K562 (cell line): ENCODE measurements at regions not wholly inside any gene's neighbourhood (a gene's known extent, or its start where the extent isn't known, plus 50 kb on each side); places are given as distances from the start of the nearest gene placed in this dataset.

Experiments
- ATAC-seq: fragments of 200-7000 bp; cut with Tn5 transposase; 3 replicates; pipeline ENCODE4 v1.9.1; 2020; ENCODE audit warnings: moderate library complexity
- BruUV-seq: library from RNA; stranded (reverse); fragments of 400-500 nt; replicated peaks from 2 replicates; lab custom pipeline; 2021; lab: Mats Ljungman, UMichigan
- CTCF ChIA-PET: fragments of 300-600 bp; formaldehyde crosslinking; extraction: SDS; loops from one replicate; lab custom pipeline; 2021; ENCODE audit warnings: low intra/inter-chr PET ratio; lab: Yijun Ruan, JAX
- POLR2A ChIA-PET: fragments of 300-600, 350-650 bp; sonication (Branson Sonifier 250); formaldehyde crosslinking; extraction: SDS; loops from one replicate; lab custom pipeline; 2021; ENCODE audit warnings: antibody characterized with exemption, inconsistent platforms; lab: Yijun Ruan, JAX
- DNase-seq, 4 experiments: peaks; one replicate each; pipeline versions ENCODE4 v3.0.0 to v3.0.0-alpha.2; 2011 to 2018; ENCODE audit warnings: low spot score in 3 of 4, mixed read lengths in 3 of 4; ENCODE audit errors: extremely low read depth in 1 of 4
- FAIRE-seq: peaks from 2 replicates; lab custom pipeline; 2011; peaks lifted over from hg19 to GRCh38; lab: Jason Lieb, UNC
- H2AFZ ChIP-seq: 2 replicates; pipeline ENCODE4 v1.6.0; 2011; ENCODE audit warnings: low read depth, low read length, control low read depth, inconsistent platforms
- H3K27ac ChIP-seq: fragments of 200-600 bp; 3 replicates; pipeline ENCODE4 v1.8.0; 2011; ENCODE audit warnings: low read depth, mild to moderate bottlenecking, control low read depth, inconsistent platforms, low read length, moderate library complexity, mixed read lengths; ENCODE audit errors: extremely low read depth
- H3K27me3 ChIP-seq, 2 experiments: fragments of 300-600 bp in 1 of 2; 2 replicates in 1 of 2; 3 replicates in 1 of 2; pipeline versions ENCODE4 v1.6.0 to v1.8.0; 2011; ENCODE audit warnings: inconsistent platforms in 2 of 2, low read length in 2 of 2, mild to moderate bottlenecking in 1 of 2, mixed read lengths in 1 of 2, moderate library complexity in 1 of 2; ENCODE audit not compliant: control insufficient read depth in 2 of 2, insufficient read depth in 2 of 2
- H3K36me3 ChIP-seq: fragments of 300-600 bp; 3 replicates; pipeline ENCODE4 v1.8.0; 2011; ENCODE audit warnings: mild to moderate bottlenecking, low read length, inconsistent platforms; ENCODE audit not compliant: control insufficient read depth, insufficient read depth
- H3K4me1 ChIP-seq, 2 experiments: fragments of 200-600 bp in 1 of 2; replicated peaks in 1 of 2; 2 replicates in 1 of 2; 3 replicates in 1 of 2; pipeline versions ENCODE4 v1.5.1 to v1.8.0; 2011; ENCODE audit warnings: inconsistent platforms in 2 of 2, low read length in 2 of 2, mild to moderate bottlenecking in 1 of 2, mixed read lengths in 1 of 2, moderate library complexity in 1 of 2; ENCODE audit not compliant: control insufficient read depth in 2 of 2, insufficient read depth in 2 of 2
- H3K4me2 ChIP-seq: 2 replicates; pipeline ENCODE4 v1.6.1; 2011; ENCODE audit warnings: low read length, control low read depth, inconsistent platforms, mixed read lengths; ENCODE audit not compliant: insufficient read depth
- H3K4me3 ChIP-seq: fragments of 200-600 bp; sonication (generic), shearing (Covaris generic); 2 replicates; pipeline ENCODE4 v1.5.1; 2016; ENCODE audit warnings: control low read depth, inconsistent platforms
- H3K79me2 ChIP-seq: fragments of 200-600 bp; 3 replicates; pipeline ENCODE4 v1.8.0; 2011; ENCODE audit warnings: low read length, inconsistent platforms; ENCODE audit not compliant: control insufficient read depth, insufficient read depth
- H3K9ac ChIP-seq, 2 experiments: 2 replicates each; pipeline versions ENCODE4 v1.6.0 to v1.6.1; 2011; ENCODE audit warnings: low read depth in 2 of 2, low read length in 2 of 2, control low read depth in 1 of 2, inconsistent platforms in 1 of 2, mild to moderate bottlenecking in 1 of 2, mixed read lengths in 1 of 2; ENCODE audit not compliant: insufficient read depth in 1 of 2
- H3K9me1 ChIP-seq: one replicate; pipeline ENCODE4 v1.6.0; 2011; ENCODE audit warnings: inconsistent platforms, mild to moderate bottlenecking, low read length, moderate library complexity; ENCODE audit not compliant: control insufficient read depth, insufficient read depth
- H3K9me3 ChIP-seq: replicated peaks from 2 replicates; pipeline ENCODE4 v1.5.1; 2011; ENCODE audit warnings: low read depth, low read length, inconsistent platforms; ENCODE audit not compliant: control insufficient read depth, insufficient read depth
- H4K20me1 ChIP-seq: replicated peaks from 2 replicates; pipeline ENCODE4 v1.6.1; 2011; ENCODE audit warnings: low read length, inconsistent platforms, mixed read lengths; ENCODE audit not compliant: control insufficient read depth, insufficient read depth
- ATF1 ChIP-seq, 2 experiments: fragments of 450-650 bp in 1 of 2; IDR thresholded peaks; 2 replicates each; pipeline ENCODE4 v1.6.1; 2016; ENCODE audit warnings: missing compliant biosample characterization in 1 of 2, missing genetic modification characterization in 1 of 2
- EHMT2 ChIP-seq: fragments of 450-650 bp; IDR thresholded peaks from 2 replicates; pipeline ENCODE4 v1.6.1; 2018; ENCODE audit warnings: antibody characterized with exemption
- FUS ChIP-seq: fragments of 200-400 bp; formaldehyde crosslinking; optimal IDR thresholded peaks from 2 replicates; pipeline ENCODE3; 2017; ENCODE audit warnings: low read depth, low read length
- HDAC8 ChIP-seq: fragments of 450-650 bp; IDR thresholded peaks from 2 replicates; pipeline ENCODE4 v1.6.1; 2016; ENCODE audit warnings: mild to moderate bottlenecking, missing genetic modification characterization, moderate library complexity, missing compliant biosample characterization
- KAT2B ChIP-seq: IDR thresholded peaks from one replicate; pipeline ENCODE4 v1.6.1; 2012; ENCODE audit warnings: low read depth, mild to moderate bottlenecking, control low read depth, inconsistent platforms, low read length, moderate library complexity
- LEF1 ChIP-seq: fragments of 450-650 bp; IDR thresholded peaks from 2 replicates; pipeline ENCODE4 v1.6.1; 2016; ENCODE audit warnings: mild to moderate bottlenecking
- MTA2 ChIP-seq: fragments of 450-650 bp; IDR thresholded peaks from 2 replicates; pipeline ENCODE4 v1.6.1; 2016; ENCODE audit warnings: low read depth
- MTF1 ChIP-seq: fragments of 250-450 bp; sonication (Bioruptor Pico); IDR thresholded peaks from 2 replicates; pipeline ENCODE4 v1.9.0; 2021; ENCODE audit warnings: moderate library complexity, mild to moderate bottlenecking, inconsistent platforms, borderline replicate concordance
- POLR2AphosphoS2 ChIP-seq: IDR thresholded peaks from 2 replicates; pipeline ENCODE4 v1.6.1; 2012; ENCODE audit warnings: low read length, improper control_type of control experiment
- TSC22D4 ChIP-seq: fragments of 450-650 bp; IDR thresholded peaks from 2 replicates; pipeline ENCODE4 v1.6.1; 2016; ENCODE audit warnings: missing genetic modification characterization, missing biosample characterization, control low read depth
- ZC3H4 ChIP-seq: sonication (generic); formaldehyde crosslinking; IDR thresholded peaks from 2 replicates; pipeline ENCODE4 v1.9.0; 2021; ENCODE audit warnings: missing genetic modification reagents, borderline replicate concordance
- ZFP30 ChIP-seq: fragments of 250-450 bp; sonication (Bioruptor Pico); IDR thresholded peaks from 2 replicates; pipeline ENCODE4 v1.8.0; 2022; ENCODE audit warnings: moderate library complexity, mild to moderate bottlenecking, inconsistent platforms, borderline replicate concordance
- ZNF444 ChIP-seq: fragments of 250-450 bp; sonication (Bioruptor Pico); IDR thresholded peaks from 2 replicates; pipeline ENCODE4 v1.4.0; 2020; ENCODE audit warnings: mild to moderate bottlenecking, moderate library complexity
- ZNF589 ChIP-seq: fragments of 200-800 bp; sonication (Bioruptor generic); IDR thresholded peaks from 2 replicates; pipeline ENCODE4 v1.6.1; 2016; ENCODE audit warnings: low read depth, missing genetic modification characterization, missing compliant biosample characterization
- ZNF644 ChIP-seq: fragments of 200-800 bp; sonication (Bioruptor generic); IDR thresholded peaks from 2 replicates; pipeline ENCODE4 v1.6.1; 2016; ENCODE audit warnings: low read depth, missing genetic modification characterization, missing compliant biosample characterization
- WGBS: fragments of 100-300 bp; shearing (Covaris generic); methylation state at CpG from one replicate; pipeline ENCODE4 v1.1.6; 2016; ENCODE audit warnings: low coverage, mixed read lengths; ENCODE audit not compliant: insufficient coverage; ENCODE audit errors: missing lambda C conversion rate; 5-methylcytosine and 5-hydroxymethylcytosine counted together
- in situ Hi-C: fragments of 300-500 bp; cut with MboI; formaldehyde crosslinking; loops from 4 replicates; pipeline ENCODE4 v1.15.0; 2018; ENCODE audit warnings: inconsistent platforms, mixed read lengths
- intact Hi-C: fragments of 100-400 bp; cut with micrococcal nuclease; formaldehyde crosslinking; loops from 2 replicates; pipeline ENCODE4 v1.14.2; 2022
- TF ChIP-seq, protein P1 (sequence below): IDR thresholded peaks from 2 replicates; pipeline ENCODE4 v1.6.1; 2011; ENCODE audit warnings: borderline replicate concordance, low read depth, mild to moderate bottlenecking, moderate library complexity, low read length; ENCODE audit not compliant: insufficient read depth, poor library complexity, severe bottlenecking
- TF ChIP-seq, protein P2 (sequence below): fragments of 450-650 bp; formaldehyde crosslinking; IDR thresholded peaks from 2 replicates; pipeline ENCODE4 v1.4.0; 2022; ENCODE audit warnings: mild to moderate bottlenecking, moderate library complexity

DNA sequence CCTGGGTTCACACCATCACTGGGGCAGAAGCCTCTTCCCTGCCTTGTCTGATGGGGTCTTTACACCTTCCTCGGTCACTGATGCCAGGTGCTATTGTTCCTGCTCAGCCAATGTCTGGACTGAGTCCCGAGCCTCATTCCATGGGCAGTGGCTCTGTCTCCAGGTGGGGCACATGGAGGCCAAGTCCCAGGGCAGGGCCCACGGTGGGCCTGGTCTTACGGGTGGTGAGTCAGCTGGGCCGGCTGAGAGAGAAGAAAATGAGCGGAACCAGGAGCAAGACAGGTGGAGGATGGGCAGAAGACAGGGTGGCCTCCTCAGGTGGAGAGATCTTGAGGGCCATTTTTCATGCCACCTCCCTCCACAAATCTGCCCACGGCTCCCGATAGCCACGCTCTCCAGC, 131.7 kb upstream of the FAM20C start:
- Histone ChIP-seq H2AFZ (no peak overlapping the region), H4K20me1 (peaks cover 4% of the 10 kb centered on the region), H3K4me1 (no peaks in the 10 kb centered on the region; a peak in 1 of 5 replicates), H3K27ac (no peak overlapping the region), H3K79me2 (no peaks in the 10 kb centered on the region), H3K9me1 (no peaks in the 10 kb centered on the region), H3K4me3 (no peak overlapping the region), H3K9me3 (no peaks in the 10 kb centered on the region), H3K9ac (no peak overlapping the region), H3K36me3 (no peaks in the 10 kb centered on the region), H3K4me2 (no peak overlapping the region), H3K27me3 (peaks cover 40 to 96% of the 10 kb centered on the region in 2 experiments)
- TF ChIP-seq, protein P1, sequence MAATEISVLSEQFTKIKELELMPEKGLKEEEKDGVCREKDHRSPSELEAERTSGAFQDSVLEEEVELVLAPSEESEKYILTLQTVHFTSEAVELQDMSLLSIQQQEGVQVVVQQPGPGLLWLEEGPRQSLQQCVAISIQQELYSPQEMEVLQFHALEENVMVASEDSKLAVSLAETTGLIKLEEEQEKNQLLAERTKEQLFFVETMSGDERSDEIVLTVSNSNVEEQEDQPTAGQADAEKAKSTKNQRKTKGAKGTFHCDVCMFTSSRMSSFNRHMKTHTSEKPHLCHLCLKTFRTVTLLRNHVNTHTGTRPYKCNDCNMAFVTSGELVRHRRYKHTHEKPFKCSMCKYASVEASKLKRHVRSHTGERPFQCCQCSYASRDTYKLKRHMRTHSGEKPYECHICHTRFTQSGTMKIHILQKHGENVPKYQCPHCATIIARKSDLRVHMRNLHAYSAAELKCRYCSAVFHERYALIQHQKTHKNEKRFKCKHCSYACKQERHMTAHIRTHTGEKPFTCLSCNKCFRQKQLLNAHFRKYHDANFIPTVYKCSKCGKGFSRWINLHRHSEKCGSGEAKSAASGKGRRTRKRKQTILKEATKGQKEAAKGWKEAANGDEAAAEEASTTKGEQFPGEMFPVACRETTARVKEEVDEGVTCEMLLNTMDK = no peak
- TF ChIP-seq POLR2AphosphoS2 (no peak), EHMT2 (no peak), TSC22D4 (tag) (no peak), MTF1 (CRISPR knock-in tag) (no peak), ZFP30 (CRISPR knock-in tag) (no peak), LEF1 (no peak), ZNF444 (CRISPR knock-in tag) (no peak), MTA2 (no peak), ZNF589 (CRISPR knock-in tag) (no peak), HDAC8 (tag) (no peak), FUS (no peak), ATF1 (CRISPR knock-in tag; IDR thresholded peaks at IDR 0.05) (no peak), ATF1 (tag; IDR thresholded peaks at IDR 0.05) (no peak), ZC3H4 (no peak), ZNF644 (tag) (no peak), KAT2B (no peak)
- TF ChIP-seq, protein P2, sequence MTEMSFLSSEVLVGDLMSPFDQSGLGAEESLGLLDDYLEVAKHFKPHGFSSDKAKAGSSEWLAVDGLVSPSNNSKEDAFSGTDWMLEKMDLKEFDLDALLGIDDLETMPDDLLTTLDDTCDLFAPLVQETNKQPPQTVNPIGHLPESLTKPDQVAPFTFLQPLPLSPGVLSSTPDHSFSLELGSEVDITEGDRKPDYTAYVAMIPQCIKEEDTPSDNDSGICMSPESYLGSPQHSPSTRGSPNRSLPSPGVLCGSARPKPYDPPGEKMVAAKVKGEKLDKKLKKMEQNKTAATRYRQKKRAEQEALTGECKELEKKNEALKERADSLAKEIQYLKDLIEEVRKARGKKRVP = no peak
- BruUV-seq = no TSS peak
- 13% methylated on average over 9 of the region's 9 CpGs for WGBS
- FAIRE-seq = no peak
- ChIA-PET POLR2A (no interaction called here), CTCF (no interaction called here)
- in situ Hi-C loops (no loop called here), intact Hi-C loops (no loop called here)
- no peak for ATAC-seq
- DNase-seq = no peak
